HG03097 (cell line): ENCODE measurements at regions not wholly inside any gene's neighbourhood (a gene's known extent, or its start where the extent isn't known, plus 50 kb on each side); places are given as distances from the start of the nearest gene placed in this dataset.

Experiments used
- ATAC-seq: cut with Tn5 transposase; IDR thresholded peaks from one replicate; pipeline ENCODE4 v1.9.1; 2021; ENCODE audit not compliant: unreplicated experiment, low FRiP score

DNA sequence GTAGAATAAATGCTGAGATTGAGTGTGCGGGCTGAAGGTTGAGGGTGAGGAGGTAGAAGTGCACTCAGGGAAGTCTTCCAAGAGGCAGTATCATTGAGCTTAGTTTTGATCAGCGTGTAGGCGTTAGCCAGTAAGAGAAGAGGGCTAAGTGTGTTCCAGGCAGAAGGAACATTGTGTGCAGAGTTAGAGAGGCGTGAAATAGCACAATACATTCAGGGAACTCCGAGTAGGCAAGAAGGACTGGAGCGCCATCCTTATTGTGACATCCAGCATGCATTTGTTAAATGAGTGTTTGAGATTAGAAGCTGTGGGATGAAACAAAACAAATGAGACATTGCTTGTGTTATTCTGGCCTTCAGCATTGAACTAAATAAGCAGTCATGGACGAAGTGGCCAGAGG lies 140.9 kb upstream of the MKLN1 start:
- no peak for ATAC-seq

DNA sequence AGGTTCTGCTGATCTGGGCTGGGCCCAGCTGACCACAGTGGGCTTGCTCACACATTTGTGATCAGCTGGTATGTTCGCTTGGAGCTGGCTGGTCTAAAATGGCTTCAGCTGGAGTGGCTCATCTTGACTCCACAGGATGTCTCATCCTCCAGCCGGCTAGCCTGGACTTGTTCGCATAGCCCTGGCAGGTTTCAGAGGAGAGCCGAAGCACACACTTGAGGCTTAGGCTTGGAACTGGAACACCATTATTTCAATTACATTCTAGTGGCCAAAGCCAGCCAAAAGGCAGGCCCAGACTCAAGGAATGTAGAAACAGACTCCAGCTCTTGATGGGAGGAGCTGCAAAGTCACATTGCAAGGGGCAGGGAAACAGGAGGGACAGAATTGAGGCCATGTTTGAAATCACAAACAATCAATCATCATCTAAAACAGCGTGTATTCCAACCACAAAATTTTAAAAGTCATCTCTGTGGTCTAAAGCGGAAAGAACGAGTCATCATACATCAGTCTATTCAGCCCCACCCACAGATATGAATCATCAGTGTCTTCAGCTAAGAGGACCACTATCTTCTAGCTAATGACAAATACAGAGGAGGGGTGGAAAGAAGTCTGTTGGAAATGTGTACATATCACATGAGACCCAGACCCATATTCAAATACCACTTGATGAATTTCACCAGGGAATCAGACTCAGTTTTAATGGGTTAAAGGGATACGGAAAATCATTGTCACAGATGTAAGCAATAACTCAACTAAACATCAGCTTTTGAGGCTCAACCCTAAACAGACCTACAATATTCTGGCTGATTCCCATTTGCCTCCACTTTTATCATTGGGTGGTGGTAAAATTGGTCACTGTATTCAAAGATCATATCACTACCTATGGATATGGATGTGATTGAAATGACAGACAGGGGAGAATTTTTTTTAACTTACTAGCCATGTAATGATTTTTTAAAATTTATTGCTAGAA lies 139.0 kb upstream of the MKLN1 start:
- no peak for ATAC-seq

DNA sequence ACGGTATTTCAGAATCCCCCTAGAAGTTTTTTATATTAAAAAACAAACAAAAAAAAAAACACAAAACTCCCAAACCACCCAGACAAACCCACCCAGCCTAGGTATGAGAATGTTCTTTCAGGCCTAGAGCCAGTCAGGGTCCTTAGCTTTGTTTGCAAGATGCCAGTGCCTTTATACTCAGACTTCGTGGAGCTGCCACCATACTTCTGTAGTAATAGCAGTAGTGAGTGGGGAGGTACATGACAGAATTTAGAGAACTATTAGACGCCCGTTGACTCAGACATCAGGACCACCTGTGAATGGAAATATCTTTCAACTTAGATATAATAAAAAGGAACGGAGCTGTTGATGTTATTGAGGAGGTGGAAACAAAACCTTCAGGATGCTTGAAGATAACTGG lies 138.2 kb upstream of the MKLN1 start:
- no peak for ATAC-seq

DNA sequence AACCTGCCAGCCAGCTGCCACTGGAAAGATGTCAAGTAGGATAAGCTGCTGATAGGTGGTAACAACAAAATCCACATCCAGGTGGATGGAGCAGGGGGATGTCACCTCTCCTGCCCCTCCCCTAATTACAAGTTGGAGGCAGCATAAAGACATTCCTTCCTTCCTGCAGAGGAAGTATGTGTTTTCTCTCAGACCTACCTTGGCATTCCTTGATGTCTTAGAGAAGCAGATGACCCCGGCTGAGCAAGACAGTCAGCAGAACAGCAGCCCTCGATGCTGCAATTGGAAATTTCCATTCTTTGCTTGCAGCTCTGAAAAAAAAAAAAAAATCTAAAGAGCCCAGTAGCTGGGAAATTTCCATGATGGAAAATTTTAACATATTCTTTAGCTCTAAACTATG lies 137.5 kb upstream of the MKLN1 start:
- ATAC-seq, result no peak

DNA sequence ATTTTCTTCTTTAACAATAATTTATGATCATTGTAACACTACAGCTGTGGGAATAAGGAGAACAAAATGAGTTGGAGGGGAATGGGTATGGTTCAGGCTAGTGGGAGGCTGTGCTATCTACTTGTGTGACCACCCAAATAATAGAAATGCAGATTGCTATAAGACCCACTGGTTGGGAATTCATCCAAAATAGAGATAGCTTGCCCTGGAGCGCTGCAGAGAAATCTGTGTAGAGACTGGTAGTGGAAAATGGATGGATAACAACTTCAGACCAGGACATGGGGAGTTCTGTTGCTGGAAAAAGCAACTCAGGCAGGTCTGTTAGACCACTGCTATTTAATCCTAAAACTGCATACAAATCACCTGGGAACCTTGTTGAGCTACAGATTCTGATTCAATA lies 137.1 kb upstream of the MKLN1 start:
- no peak for ATAC-seq

DNA sequence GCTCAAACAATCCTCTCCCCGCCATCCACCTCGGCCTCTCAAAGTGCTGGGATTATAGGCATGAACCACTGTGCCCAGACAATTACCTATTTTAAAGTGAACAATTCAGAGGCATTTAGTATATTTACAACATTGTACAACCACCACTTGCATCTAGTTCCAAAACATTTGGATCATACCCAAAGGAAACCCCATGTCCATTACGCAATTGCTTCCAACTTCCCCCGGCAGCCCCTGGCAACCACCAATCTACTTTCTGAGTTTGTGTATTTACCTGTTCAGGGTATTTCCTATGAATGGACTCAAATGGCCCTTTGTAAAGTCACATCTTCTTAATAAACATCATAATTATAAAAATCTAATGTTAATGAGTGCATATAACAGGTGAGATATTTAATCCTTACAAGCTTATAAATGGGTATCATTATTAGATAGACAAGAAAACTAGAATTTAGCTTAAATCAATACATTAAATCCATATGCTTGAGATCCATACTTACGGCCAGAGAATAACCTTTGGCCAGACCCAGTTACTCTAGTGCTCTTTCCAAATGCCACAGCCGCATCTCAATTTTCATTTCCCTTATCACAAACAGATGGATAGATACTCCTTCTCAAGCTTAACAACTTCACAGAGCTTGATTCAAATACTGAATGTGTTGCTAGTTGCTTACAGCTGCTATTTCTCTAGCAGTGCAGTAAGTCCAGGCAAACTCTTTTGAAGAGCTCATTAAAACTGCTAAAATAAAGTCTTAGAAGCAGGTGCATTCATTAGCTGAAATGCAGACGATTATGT lies 133.4 kb upstream of the MKLN1 start:
- ATAC-seq, result no peak

DNA sequence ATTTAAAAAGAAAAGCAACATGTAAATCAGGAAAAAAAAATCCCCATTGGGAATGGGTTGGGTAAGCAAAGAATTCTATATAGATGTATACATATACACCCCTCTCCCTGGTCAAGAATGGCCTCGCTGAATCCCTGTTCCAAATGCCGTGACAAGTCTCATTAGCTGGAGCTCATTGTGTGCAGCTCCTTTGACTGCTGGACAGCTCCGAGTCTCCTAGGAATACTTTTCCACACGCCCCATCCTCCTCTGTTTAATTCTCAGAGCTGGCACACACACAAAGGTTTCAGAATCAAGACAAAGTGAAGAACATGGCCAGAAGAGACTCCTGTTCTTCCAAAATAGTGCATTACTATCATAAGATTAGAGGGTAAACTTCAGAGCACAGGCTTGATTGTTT lies 130.9 kb upstream of the MKLN1 start:
- no peak for ATAC-seq

DNA sequence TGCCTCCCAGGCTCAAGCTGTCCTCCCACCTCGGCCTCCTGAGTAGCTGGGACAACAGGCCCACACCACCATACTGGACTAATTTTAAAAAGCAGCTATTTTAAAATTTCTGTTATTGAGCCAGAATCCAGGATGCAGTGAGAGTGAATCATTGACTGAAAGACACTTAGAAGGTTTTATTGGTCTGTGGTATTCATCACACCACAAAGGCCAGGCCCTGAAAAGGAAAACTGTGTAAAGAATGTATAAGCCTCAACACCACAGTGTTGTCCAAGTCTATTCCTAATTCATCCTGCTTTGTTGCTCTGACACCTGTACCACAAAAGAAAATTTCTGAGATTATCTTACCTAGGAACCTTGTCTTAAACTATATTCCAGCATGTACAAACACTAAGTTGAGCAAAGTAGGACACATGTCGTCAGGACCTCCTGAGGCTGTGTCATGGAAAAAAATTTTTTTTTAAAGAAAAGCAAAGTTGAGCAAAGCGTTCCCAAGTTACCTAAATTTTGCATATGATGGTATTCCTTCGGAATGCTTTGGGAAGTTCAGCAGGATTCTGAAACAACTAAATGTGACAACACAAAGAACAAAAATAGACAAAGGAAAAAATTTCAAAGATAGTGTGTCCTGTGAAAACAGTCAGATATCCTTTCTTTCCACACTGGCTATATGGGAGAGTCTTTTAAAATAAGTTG lies 129.6 kb upstream of the MKLN1 start:
- no peak for ATAC-seq

DNA sequence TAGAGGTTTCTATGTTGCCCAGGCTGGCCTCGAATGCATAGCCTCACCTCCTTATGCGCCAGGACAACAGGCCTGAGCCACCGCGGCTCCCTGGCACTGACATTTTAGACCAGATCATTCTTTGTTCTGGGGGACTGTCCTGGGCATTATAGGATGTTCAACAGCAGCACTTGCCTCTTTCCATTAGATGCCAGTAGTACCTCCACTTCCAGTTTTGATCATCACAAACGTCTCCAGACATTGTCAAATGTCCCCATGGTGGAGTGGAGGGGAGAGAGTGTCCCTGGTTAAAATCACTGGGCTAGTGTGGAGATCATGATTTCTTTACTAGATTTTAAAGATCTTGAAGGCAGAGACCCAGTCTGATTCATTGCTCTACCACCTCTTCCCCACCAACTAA lies 125.2 kb upstream of the MKLN1 start:
- ATAC-seq, result no peak

DNA sequence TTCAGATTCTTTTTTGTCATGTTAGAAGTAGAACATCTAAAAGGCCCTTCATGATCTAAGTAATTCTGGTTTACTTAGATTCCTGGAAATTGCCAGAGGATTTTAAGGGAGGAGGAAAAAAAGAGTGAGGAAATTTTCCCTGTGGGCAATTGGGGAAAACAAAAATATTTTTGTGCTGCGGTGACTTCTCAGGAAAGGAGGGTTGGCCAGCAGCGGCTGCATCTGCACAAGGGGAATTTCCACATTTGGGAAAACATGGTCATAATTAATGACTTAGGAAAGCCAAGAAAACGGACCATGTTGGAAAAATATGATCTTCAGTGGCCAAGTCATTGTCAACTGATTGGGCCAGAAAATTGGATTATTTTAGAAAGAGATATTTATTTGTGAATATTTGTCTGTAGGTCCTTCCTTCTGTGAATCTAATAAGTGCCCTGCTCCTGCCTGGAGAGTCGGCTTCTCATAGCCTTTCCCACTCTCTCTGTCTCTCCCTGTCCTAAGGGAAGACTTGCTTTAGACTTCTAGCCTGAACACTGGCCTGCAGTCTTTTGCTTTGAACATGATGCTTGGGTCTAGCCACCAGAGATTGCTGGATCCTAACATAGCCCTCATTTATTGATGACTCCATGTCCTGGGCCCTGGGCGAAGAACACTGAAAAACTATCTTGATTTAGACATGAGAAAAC lies 124.2 kb upstream of the MKLN1 start:
- ATAC-seq, result no peak

DNA sequence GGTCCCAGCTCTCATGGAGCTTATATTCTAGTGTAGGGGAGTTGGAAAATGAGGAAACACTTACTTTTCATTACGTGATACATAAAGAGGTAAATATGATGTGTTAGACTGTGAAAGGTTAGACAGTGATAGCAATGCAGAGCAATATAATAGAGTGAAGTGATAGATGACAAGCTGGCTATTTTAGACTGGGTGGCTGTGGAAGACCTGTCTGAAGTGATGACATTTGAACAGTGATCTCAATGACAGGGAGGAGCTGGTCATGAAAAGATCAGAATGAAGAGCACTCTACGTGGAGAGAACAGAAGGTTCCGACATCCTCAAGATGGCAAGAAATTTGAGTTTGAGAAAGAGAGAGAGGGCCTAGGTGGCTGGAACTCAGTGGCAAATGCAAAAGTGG lies 118.9 kb upstream of the MKLN1 start:
- no peak for ATAC-seq

DNA sequence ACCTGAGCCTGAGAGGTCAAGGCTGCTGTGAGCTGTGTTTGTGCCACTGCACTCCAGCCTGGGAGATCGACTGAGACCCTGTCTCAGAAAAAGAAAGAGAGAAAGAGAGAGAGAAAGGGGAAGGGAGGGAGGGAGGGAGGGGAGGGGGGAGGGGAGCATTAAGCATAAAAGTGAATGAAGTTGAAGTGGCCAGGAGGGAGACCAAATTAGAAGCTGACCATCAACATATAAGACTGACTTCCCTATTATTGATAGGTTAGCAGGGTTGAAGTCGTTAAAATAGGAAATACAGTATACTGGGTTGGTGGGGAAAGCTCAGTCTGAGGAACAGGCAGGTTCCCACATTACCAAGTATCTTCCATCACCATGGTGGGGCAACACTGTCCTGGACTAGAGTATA lies 117.1 kb upstream of the MKLN1 start:
- no peak for ATAC-seq

DNA sequence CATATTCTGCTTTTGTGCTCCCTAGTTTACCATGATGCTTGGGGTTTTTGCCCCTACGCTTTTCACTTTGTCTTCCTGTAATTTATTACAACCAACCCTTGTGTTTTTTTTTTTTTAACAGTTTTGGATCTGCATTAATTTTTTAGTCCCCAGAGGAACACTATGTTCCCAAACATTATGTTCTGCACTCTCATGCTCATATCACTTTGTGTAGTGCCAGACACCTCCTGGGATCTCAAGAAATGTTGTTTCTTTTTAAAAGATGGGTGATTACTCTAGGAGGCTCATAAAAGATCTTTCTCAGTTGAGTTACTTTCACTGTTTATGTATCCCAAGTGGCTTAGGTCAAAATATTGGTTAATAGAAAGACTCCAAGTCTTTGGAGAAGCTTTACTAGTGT lies 116.2 kb upstream of the MKLN1 start:
- ATAC-seq, result no peak

DNA sequence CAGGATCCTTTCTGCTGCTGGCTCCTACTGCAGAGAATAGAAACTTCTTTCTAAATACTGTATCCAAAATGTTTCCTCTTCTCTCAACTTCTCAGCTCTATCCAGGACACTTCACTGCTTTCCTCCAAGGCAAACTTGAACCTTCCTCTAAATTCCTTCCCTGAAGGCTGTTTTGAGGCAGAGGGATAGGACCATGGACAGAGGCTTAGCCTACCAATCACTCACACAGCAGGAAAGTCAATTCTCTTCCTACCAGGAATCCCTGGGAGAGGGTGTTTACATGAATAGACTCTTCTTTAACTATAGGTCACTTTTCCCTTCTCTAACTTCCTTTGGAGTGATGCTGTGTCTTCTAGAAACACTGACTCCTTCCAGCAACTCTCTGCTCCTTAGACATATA lies 115.6 kb upstream of the MKLN1 start:
- no peak for ATAC-seq

DNA sequence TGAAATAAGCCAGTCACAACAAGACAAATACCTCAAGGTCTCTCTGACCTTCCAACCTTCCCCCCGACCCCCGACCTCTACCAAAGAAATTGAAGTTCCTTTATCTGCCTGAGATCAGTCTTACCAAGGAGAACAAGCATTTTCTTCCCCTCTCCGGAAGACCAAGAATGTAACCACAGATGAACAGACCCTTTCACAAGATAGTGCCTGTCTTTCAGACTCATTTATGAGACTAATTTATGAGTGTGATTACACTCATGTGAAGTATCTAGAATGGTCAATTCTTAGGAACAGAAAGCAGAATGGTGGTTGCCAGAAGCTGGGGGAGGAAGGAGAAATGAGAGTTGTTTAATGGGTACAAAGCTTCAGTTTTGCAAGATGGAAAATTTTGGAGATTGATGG lies 108.9 kb upstream of the MKLN1 start:
- ATAC-seq, result no peak

DNA sequence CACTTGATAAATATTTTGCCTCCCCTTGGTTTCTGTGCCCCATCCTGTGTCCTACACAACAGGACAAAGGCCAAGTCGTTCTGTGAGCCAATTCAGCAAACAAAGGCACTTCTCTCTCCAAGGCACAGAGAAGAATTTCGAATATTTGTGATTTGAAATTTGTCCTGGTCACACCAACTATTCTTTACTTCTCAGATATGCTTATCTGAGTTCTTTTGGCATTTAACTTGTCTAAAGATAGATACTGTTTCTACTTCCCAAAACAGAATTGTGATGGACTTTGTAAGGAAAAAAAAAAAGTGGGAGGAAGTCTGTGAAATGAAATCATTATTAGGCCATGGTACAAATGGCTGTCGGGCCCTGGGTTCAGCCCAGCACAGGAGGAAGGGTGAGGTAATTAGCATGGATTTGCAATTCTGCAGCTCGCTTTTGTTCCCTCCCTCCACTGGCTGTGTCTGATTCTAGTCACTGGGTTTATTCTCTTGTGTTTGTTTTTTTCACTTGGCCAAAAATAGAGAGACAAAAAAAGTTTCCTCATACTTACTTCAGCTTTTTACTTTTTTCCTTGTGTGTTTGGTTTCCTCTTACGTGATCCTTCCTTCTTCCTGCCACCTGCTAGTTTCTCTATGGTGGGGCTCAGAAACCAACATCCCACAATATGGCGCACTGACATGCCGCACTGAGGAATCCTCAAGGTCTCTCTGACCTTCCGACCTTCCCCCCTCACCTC lies 108.2 kb upstream of the MKLN1 start:
- no peak for ATAC-seq

DNA sequence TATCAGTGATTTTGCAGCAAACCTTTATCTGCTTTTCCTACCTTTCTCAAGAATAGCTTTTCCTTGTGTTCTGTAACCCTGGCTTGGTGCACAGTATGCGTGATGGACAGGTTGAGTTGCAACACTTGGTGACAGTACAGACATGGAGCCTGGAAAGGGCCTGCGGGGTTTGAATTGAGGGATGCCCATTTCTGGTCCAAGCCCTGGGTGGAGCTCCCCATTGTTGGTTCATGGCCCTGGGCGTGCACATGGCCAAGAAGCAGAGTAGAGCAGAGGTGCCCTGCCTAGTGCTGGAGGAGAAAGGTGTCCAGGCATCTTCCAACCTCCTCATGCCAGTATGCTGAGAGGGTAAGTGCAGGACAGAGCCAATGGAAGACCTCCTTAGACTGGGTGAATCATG lies 106.6 kb upstream of the MKLN1 start:
- no peak for ATAC-seq

DNA sequence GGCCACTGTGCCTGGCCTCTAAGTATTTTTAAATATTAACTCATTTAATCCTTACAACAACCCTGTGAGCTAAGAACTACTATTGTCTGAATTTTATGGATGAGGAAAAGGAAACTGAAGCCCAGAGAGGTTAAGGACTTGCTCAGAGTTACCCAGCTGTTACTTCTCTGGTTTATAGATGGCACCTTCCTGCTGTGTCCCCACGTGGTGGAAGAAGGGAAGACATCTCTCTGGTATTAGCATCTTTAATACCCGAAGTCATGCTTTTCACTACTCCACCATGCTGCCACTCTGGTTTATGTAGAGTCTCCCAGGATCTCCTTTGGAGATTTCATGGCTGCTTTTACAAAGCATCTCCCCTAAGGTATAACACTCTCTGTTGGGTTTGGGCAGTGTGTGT lies 105.5 kb upstream of the MKLN1 start:
- no peak for ATAC-seq

DNA sequence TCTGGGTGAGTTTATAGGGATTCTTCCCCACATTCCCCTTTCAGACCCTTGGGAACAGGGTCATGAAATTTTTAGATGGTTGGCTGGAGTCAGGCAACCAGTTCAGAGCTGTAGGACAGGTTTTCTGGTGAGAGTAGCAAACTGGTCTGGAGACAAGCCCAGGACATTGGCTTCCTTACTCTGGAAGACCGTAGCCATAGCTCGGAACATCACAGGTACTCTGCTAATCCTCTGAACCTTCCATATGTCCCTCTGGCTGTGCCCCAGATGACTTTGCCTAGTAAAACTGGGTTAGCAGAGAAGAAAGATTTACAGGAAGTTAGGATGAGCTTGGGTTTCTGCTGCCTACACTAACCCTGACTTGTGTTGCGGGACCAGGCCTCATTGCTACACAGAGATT lies 104.5 kb upstream of the MKLN1 start:
- ATAC-seq, result no peak

DNA sequence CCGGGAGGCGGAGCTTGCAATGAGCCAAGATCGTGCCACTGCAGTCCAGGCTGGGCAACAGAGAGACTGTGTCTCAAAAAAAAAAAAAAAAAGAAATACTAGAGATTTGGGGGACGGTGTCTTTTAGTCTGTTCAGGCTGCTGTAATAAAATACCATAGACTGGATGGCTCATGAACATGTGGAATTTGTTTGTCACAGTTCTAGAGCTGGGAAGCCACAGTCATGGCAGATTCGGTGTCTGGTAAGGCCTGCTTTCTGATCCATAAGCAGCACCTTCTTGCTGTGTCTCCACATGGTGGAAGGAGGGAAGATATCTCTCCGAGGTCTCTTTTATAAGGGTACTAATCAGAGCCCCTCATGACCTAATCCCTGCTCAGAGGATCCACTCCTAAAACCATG lies 102.7 kb upstream of the MKLN1 start:
- ATAC-seq, result no peak
